NOMO-1 (cell line): ENCODE measurements at regions not wholly inside any gene's neighbourhood (a gene's known extent, or its start where the extent isn't known, plus 50 kb on each side); places are given as distances from the start of the nearest gene placed in this dataset.

ENCODE experiments used
- DNase-seq, 2 experiments: peaks; one replicate each; lab custom pipeline; 2025; ENCODE audit not compliant: unreplicated experiment in 2 of 2; lab: John Stamatoyannopoulos, UW

DNA sequence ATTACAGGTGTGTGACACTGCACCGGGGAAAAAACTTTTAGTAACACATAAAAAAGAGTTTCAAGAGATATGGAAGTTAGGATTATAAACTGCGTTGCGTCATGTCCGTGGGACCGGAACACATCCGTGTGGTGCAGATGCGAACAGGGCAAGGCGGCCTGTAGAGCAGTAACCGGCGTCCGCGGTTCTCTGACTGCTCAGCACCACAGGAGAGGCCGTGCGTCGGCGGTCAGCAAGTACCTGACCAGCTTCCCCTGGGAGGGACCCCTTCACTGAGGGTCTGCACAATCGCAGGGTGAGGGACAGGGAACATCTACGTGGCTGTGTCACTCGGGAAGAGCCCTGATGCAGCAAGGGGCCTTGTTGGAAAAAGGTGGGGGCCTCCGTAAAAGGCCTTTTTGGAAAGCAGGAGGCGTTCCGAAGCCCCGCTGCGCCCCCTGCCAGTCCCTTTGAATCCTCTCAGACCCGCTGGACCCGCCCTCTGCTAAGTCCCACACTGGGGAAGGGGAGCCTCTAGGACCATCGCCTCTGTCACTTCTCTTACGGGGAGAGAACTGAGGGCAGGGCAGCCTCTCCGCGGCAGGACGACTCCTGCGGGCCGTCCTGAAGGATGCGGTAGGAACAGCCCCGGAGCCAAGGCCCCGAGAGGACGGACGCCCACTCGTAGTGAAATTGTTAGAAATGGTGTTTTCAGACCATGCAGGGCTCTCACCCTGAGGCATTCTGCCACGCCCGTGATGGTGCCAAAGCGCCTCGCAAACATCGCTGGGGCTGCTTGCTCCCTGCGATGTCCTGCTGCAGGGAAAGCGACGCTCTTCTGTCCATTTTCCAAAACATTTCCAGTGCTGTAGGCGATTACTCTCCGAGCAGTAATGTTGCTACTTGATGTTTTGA is 771.6 kb upstream of the COBL start:
- DNase-seq, result no peak

DNA sequence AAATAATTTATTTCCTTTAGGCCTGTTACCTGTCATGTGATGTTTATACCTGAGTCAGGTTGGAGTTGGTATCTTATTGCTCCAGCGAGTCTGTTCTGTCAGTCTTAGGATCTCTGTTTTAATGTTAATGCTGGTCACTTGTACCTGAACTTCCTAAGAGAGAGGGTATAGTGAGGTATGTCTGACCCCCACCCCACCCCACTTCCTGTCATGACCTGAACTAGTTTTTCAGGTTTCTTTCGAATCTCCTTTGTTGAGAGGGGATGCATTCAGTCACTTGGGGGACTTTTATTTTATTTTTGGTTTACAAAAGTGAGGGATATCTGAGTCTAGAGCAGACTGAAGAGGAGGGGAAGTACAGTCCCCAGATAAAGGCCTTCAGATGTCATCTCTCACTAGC is 769.0 kb upstream of the COBL start:
- DNase-seq, result no peak

DNA sequence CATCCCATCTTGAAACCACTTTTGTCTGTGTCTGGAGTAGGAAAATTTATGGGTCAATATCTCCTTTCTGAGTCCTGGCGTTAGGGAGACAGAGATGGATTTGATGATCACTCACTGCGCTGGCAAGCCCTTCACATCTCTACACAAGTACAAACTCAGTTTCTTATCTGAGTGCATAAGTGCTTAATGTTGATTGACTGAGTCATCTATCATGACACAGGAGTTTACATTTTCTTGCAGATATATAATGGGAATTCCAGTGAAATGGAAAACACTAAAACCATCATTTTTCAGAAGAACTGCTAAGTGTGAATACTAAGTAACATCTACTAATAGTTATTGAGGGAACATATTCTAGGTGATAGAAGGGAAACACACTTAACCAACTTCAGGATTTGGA is 763.9 kb upstream of the COBL start:
- no peak for DNase-seq

DNA sequence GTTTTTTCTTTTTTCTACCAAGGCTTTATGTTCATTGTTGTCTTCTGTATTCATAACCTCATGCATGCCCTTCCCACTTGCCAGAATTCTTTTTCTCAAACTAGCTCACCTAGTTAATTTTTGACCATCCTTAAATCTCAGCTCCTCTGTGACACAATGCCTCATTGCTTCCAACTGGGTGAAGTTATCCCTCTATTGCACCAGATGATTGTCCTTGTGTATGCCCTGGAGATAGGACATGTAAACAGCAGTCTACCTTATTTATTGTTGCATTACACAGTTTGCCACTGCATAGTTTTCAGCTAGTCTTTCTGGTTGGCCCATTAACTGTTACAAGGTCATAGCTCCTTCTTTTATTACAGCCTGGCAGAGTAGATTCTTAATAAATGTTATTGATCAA is 763.1 kb upstream of the COBL start:
- no peak for DNase-seq

DNA sequence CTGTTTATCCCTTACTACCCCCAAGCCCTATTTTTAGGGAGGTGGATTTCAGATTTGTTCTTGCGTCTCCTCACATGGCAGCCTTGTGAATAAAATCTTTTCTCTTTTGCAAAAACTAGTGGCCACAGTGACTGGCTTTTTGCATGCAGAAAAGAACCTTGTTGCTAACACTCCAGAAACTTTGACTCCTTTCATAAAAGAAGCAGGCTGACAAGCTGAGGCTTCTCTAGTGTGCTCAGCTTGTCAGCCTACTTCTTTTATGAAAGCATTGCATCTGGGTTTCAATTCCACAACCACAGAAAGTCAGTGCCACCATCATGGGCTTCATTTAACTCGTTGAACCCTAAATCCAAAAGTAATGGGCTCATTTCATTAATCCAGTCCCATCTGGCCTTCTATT is 761.0 kb upstream of the COBL start:
- DNase-seq, result no peak

DNA sequence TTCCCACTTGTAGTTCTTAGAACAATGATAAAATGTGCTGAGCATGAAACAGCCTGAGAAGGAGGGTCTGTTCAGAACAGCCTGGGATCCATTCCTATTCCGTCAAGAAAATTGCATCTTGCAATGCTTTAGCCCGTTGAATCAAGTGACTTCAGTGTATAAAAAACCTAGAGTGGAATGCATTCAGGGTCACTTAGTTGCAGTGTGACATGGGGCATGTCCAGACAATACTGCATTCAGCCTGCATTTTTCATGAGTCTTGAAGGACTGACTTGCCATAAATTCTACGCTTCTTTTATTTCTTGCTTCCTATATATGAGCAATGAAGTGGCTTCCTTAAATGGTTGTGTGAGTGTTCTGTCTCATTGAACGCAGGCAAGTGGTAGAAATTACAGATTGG is 758.3 kb upstream of the COBL start:
- no peak for DNase-seq

DNA sequence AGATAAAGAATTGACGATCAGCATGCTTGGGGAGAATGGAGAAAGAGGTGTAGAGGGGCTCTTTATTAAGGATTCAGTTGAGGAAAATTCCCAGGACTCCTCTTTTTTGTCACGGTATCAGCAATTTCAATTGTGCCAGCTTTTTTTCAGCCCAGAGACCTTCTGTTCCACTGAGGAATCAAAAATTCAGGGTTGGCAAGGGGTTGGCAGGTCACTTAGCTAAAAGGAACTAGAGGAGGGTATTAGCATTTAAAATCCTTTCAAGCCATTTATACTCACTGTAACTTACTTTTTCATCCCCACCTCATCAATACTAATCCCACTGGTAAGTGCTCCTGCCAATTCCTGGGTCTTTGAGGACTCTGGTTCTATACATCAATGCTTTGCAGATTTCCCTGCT is 757.5 kb upstream of the COBL start:
- DNase-seq, result no peak

DNA sequence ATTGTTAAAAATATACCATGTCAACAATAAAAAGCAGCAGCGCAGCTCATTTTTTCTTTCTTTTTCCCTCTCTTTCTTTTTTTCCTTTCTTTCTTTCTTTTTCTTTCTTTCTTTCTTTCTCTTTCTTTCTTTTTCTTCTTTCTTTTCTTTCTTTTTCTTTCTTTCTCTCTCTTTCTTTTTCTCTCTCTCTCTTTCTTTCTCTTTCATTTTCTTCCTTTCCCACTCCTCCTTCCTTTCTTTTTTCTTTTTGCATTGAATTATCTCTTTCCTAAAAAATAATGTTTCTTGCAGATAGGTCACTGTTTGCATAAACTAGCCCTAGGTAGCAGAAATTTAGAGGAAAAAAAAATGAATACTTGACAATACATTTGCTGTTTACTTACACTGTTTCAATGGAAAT is 755.1 kb upstream of the COBL start:
- DNase-seq, result no peak

DNA sequence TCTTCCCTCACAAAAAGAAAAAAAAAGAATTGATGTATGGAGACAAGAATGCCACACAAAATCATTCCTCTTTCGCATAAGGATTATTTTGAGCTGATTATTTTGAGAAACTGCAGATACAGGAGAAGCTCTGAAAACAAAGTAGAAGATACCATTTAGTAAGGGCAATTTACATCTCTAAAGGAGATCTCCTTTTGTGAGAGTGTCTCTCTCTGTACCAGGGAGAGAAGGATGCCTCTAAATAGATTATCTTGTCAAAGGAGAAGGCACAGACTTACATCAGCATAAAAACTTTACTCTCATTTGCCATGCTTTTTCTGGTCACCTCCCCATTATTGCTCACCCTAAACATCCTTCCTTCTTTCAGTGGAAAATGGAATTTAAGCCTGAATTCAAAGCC is 747.9 kb upstream of the COBL start:
- no peak for DNase-seq

DNA sequence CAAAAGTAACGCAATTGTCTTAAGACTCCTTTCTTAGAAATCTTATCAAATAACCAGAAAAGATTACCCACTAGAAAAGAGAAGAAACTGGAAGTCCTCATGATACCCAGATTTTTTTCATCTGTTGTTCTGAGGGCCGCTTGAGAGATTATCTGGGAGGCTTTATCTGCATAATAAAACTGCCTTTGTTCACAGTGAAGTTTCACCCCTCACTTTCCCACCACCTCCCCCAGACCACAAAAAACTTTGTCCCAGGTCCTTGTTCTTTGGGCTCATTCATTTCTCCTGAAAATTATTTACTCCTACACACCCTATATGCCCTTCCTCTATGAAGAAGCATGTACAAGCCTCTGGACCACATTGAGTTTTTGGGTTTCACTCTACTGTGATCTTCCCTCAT is 745.1 kb upstream of the COBL start:
- DNase-seq, result no peak

DNA sequence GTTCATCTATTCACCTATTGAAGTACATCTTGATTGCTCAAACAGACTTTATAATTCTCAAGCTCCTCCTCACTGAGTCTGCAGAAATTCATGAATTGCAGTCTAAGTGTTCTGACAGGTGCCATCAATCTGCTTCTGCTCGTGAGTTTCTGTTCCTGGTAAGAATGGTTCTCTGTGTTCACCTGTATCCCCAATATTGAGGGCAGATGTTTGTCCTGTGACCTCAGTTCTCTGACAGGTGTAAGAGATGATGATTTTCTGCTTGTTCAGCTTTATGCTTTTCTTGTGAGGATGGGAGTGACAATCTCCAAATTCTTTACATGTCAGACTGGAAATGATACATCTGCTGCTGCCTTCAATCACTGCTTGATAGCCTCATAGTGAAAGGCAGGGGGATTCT is 736.9 kb upstream of the COBL start:
- DNase-seq, result no peak

DNA sequence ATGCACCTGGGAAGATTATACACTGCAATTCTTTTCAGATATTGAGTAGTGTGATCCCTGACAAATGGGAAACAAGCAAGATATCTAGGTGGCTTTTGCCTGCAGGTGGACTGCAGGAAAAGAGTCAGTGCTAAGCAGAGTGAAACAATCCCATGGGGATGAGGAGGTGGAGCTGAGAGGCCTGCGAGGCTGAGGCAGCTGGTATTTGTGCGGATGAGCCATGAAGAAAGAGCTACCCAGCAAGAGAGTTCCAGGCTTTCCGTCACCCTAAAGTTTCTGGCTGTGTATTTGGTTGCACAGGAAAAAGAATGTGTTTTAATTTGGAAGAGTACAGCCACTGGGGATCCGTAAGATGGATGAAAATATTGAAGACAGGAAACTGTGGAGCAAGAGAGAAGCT is 714.1 kb upstream of the COBL start:
- no peak for DNase-seq

DNA sequence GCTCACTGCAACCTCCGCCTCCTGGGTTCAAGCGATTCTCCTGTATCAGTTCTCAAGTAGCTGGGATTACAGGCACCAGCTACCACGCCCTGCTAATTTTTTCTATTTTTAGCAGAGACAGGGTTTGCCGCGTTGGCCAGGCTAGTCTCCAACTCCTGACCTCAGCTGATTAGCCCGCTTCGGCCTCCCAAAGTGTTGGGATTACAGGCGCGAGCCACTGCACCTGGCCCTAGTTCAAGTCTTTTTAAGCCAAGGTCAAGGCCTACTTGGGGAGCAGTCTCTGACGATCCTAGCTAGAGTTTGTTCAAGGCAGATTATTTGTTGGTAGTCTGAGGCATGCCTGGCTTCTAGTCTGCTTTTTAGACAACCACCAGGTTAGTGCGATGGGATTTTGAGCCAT is 709.5 kb upstream of the COBL start:
- DNase-seq, result no peak

DNA sequence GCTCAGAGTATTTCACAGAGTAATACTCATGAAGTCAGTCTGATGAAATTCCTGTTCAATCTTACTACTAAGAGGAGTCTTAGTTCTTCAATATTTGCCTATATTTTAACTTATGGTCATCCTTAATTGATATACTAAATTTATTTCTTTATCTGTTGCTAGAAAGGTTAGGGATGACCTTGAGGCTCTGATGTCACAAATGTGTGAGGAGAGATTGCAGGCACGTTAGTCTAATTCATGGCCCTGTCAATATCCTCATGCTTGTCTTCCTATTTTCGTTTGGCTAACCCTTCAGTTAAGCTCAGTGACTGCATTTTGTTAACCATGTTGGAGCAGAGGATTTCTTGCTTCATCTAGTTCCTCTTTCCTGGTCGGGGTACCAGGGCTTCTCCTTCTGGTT is 704.7 kb upstream of the COBL start:
- DNase-seq, result peak; percentile 6 to 69

DNA sequence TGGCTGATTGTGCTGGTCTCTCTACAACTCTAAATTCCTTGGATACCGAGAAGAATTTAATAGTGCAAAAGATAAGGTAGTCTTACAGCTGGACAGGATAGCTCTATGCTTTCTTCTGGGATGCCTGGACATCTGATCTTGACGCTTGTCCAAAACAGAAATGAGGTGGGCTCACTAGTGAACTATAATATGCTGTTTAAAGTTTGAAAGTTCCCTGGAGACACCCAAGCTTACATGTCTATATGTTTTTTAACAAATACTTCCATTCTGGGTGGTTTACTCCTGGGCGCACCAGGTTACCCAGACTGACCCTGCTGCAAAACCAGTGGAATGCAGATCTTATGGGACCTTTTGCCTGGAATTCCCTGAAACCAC is 702.1 kb upstream of the COBL start:
- DNase-seq, result no peak

DNA sequence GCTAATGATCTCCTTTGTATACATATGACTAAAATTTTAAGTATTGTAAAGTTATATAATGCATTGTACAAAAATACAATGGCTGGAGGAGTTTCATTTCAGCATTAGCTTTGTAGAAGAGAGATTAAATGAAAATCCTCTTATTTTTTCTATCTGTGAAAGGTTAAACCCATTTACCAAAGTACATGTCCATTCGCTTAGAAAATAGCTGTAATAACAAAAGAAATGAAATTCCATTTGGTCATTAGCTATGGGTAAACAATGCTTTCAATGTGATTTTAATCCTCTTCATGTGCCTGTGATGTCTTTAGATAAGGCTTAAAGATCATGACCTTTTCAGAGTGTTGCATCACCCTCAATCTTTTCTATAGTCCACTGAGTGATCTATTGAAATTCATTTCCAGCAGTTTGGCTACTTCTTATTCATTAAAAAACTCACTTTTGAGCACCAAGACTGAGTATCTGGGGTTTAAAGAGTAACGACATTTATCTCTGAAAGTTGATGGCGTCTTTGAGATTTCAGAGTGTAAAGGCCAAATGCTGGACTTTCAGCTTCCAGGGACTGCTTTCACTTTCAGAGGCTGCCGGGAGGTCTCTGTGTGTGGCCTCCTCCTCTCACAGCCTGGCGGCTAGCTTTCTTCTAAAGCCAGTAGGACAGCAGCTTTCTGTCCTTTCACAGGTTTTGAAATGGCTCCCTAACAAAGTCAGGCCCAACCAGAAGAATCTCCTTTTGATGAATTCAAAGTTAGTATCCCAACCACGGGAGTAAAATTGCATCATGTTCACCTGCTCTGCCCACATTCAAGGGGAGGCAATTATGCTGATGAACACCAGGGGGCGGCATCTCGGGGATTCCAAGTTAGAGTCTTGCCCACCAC is 701.4 kb upstream of the COBL start:
- peak; percentile 17 to 20 for DNase-seq

DNA sequence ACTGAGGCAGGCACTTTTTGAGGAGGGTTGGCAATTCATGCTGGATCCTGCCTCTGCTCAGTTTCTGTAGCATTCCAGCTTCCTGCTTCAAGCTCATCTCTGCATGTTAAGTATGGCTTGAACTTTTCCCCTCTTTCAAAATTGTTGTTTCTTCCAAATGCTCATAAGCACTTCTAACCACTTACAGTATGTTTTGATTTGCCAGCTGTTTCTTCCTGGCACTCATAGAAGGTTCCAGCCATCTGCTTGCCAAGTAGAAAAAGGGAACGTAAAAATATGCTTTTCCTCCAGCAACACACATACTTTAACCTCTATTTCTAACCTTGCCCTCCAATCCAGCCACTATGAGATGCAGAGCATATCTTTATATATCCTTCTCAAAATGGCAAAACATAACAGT is 692.6 kb upstream of the COBL start:
- DNase-seq, result no peak

DNA sequence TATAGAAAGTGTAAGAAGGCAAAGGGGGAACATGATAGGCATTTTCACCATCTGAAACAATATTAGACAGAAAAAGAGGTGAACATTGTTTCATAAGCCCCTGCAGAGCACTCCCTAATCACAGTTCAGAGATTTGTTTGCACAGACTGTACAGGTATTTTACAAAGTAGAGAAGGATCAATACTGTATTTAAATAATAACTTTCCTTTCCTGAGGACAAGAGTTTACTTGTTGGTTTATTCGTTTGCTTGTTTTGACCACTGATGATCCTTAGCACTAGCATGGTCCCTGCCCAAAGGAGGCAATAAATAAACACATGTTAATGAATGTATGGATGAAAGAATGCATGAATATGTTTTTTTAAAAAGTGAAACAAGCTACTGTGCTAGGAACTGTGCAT is 690.1 kb upstream of the COBL start:
- no peak for DNase-seq

DNA sequence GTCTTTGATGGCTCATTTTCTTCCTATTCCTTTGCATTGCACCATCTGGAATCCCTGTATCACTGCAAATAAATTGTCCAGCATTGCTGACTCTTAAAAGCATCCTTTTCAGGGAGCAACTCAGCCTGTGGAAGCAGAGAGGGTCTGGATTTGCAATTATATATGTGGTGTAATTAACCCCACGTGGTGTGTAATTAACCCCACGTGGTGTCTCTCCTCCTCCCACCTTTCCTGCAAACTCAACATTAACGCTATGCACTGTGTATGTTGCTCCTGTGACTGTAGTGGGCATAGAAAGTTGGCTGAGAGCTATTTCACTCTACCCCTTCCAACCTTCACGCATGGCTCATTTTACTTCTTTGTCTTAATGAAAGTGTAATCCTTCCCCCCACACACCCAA is 689.0 kb upstream of the COBL start:
- DNase-seq, result no peak

DNA sequence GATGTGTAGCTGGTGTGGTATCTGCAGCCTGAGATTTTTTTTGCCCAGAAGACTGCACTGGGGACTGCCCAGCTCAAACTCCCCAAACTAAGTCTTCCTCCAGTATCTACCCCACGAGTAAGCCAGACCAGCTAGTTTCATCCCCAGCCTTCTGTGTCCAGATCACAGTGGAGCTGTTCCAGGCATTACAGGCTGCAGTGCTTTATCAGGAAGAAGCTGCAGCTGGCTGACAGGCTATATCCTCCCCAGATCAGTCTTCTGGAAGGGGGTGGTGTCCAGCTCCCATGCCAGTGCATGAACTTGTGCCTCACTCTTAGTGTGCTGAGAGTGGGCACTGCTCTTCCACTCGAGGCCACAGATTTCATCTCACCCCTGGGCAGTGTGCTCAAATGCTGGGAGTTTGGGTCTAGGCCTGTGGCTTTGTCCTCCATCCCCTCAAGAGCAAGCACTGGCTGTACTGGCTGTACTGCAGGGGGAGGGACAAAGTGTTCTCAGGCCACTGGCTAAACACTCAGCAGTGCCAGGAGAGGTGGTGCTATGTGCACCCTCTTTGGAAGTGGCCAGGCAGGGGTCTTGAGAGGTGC is 679.1 kb upstream of the COBL start:
- DNase-seq, result no peak

DNA sequence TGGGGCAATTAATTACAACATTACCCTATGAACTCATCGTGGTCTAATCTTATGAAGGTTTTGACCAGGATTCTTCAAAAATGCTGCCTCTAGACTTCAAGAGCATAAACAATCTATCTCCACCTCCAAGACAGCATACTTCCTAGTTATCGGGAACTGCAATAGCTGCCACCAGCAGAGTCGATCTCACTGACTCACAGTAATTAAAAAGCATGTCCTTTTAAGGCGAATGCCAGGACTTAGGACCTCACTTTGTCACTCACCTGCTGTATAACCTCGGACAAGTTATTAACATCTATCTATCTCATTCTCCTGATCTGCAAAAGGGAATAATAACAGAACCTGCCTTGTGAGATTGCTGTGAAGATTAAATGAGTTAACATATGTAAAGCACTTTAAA is 666.0 kb upstream of the COBL start:
- DNase-seq, result peak in 1 of 2 experiments; percentile 1

DNA sequence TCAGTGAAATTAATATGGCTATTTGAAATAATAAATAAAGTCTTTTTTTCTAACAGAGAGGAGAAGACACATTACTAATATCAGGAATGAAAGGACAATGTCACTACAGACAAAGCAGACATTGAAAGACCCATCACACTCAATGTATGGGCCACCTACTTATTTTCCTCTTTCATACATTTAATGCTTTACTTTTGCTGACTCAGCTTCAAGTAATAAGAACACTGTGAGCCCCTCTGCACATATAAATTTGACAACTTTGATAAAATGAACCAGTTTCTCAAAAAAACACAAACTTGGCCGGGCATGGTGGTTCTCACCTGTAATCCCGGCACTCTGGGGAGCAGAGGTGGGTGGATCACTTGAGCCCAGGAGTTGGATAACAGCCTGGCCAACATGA is 664.2 kb upstream of the COBL start:
- DNase-seq, result no peak
